ENCODE measurements at regions not wholly inside any gene's neighbourhood (a gene's known extent, or its start where the extent isn't known, plus 50 kb on each side); places are given as distances from the start of the nearest gene placed in this dataset.

DNA sequence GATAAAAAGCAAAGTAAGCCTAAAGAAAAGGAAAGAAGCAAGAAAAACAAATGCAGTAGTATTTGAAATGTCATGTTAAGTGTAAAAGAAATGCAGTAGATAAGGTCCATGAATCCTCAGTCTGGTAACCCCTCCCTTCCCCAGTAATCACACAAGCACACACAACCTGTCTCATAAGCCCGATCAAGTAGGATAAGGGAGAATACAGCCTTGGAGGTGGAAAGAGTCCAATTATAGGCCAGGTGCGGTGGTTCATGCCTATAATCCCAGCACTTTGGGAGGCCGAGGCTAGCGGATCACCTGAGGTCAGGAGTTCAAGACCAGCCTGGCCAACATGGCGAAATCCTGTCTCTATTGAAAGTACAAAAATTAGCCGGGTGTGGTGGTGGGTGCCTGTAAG is 117.9 kb downstream of the GADD45G start:
- no peaks in the 10 kb centered on the region for H3K9me3 ChIP-seq (ENCODE audit: control insufficient read depth, insufficient read depth, low read depth, low read length)
- no peaks in the 10 kb centered on the region for H3K4me1 ChIP-seq (ENCODE audit: control insufficient read depth, insufficient read depth, low read length)
- no peak overlapping the region for H3K27ac ChIP-seq (ENCODE audit: low read depth, low read length)
- H3K9ac ChIP-seq (ENCODE audit: low read length), result no peak overlapping the region
- no peaks in the 10 kb centered on the region for H3K27me3 ChIP-seq (ENCODE audit: control insufficient read depth, insufficient read depth, low read length)
- no peak overlapping the region for H3K4me3 ChIP-seq (ENCODE audit: low read depth, low read length)
- no peaks in the 10 kb centered on the region for H3K36me3 ChIP-seq (ENCODE audit: control insufficient read depth, insufficient read depth, low read length)

DNA sequence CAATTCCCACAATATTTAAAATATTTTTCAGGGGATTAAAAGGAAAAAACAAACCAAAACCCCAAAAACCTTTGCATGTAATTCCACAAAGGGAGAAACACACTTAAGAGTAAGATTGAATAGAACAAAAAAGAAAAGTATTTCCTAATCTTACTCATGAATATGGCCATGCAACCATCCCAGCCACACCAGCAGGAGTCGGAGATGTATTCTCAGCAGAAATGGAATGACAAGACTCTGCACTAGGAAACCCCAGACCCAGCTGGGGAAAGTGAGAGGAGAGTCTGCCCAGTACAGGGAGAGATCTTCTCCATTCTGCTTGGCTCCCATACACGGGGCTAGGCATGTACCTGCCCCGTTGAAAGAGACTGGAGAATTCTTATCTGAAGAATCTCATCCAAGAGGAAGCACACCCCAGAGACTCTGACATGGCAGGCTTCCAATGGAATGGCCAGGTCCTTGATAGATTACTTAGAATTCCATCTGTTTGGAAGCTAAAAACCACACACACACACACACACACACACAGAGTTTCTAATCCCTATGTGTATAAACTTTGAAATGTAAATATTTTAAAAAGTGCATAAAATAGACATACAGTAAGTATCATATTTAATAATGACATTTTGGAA is 118.8 kb downstream of the GADD45G start:
- Histone ChIP-seq H3K9ac (ENCODE audit: low read length) (no peak overlapping the region), H3K4me1 (ENCODE audit: control insufficient read depth, insufficient read depth, low read length) (no peaks in the 10 kb centered on the region), H3K9me3 (ENCODE audit: control insufficient read depth, insufficient read depth, low read depth, low read length) (no peaks in the 10 kb centered on the region), H3K4me3 (ENCODE audit: low read depth, low read length) (no peak overlapping the region), H3K27ac (ENCODE audit: low read depth, low read length) (no peak overlapping the region), H3K36me3 (ENCODE audit: control insufficient read depth, insufficient read depth, low read length) (no peaks in the 10 kb centered on the region), H3K27me3 (ENCODE audit: control insufficient read depth, insufficient read depth, low read length) (no peaks in the 10 kb centered on the region)

DNA sequence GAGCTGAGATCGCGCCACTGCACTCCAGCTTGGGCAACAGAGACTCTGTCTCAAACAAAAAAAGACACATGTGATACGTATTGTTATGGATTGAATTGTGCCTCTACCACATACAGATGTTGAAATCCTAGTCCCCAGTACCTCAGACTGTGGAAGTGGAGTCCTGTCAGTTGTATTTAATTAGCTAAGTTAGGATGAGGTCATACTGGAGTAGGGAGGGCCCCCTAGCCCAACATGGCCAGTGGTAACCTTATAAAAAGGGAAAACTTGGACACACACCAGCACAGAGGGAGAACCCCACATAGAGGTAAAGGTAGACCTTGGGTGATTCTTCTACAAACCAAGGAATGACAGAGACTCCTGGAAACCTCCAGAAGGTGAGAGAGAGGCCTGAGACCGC is 119.8 kb downstream of the GADD45G start:
- Histone ChIP-seq H3K36me3 (ENCODE audit: control insufficient read depth, insufficient read depth, low read length) (no peaks in the 10 kb centered on the region), H3K4me3 (ENCODE audit: low read depth, low read length) (no peak overlapping the region), H3K27me3 (ENCODE audit: control insufficient read depth, insufficient read depth, low read length) (no peaks in the 10 kb centered on the region), H3K27ac (ENCODE audit: low read depth, low read length) (no peak overlapping the region), H3K9ac (ENCODE audit: low read length) (no peak overlapping the region), H3K9me3 (ENCODE audit: control insufficient read depth, insufficient read depth, low read depth, low read length) (no peaks in the 10 kb centered on the region), H3K4me1 (ENCODE audit: control insufficient read depth, insufficient read depth, low read length) (no peaks in the 10 kb centered on the region; the same call in 1 of the 2 replicates)

DNA sequence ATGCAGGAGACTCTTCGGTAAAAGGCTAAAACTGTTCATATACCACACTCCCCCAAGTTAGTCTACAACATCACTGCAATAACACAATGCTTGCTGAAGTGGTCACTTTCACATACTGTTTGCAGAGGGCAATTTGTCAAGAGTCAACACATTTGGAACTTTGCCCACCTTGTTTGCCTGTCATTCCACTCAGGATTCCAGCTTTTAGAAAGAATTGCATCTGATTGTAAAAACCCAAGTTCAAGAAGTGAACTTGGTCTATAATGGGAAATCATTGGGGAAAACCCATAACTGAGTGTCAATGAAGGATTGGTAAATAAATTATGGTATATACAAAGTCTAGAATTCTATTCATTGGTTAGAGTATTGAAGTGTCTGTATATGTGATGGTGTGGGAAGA is 120.5 kb downstream of the GADD45G start:
- no peaks in the 10 kb centered on the region for H3K27me3 ChIP-seq (ENCODE audit: control insufficient read depth, insufficient read depth, low read length)
- H3K4me3 ChIP-seq (ENCODE audit: low read depth, low read length), result no peak overlapping the region
- no peak overlapping the region for H3K9ac ChIP-seq (ENCODE audit: low read length)
- no peaks in the 10 kb centered on the region for H3K36me3 ChIP-seq (ENCODE audit: control insufficient read depth, insufficient read depth, low read length)
- H3K4me1 ChIP-seq (ENCODE audit: control insufficient read depth, insufficient read depth, low read length), result no peaks in the 10 kb centered on the region; the same call in 1 of the 2 replicates
- H3K9me3 ChIP-seq (ENCODE audit: control insufficient read depth, insufficient read depth, low read depth, low read length), result no peaks in the 10 kb centered on the region
- H3K27ac ChIP-seq (ENCODE audit: low read depth, low read length), result no peak overlapping the region

DNA sequence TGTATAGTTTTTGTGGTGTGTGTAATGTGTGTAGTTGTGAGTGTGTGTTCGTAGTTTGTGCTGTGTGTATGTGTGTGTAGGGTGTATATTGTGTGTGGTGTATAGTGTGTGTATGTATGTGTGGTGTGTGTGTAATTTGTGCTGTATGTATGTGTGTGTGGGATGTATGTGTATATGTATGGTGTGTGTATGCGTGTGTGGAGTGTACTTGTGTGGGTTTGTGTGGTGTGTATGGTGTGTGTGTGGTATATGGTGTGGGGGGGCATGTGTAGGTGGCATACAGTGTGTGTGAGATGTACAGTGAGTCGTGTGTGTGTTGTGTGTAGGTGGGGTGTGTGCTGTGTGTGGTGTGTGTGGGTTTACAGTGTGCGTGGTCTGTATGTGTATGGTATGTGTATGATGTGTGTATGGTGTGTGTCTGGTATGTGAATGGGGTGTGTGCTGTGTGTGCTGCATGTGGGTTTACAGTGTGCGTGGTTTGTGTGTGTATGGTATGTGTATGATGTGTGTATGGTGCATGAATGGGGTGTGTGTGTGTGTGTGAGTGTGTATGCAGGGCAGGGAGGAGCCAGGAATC is 125.2 kb downstream of the GADD45G start:
- Histone ChIP-seq H3K27me3 (ENCODE audit: control insufficient read depth, insufficient read depth, low read length) (no peaks in the 10 kb centered on the region), H3K4me3 (ENCODE audit: low read depth, low read length) (no peak overlapping the region), H3K36me3 (ENCODE audit: control insufficient read depth, insufficient read depth, low read length) (no peaks in the 10 kb centered on the region), H3K9me3 (ENCODE audit: control insufficient read depth, insufficient read depth, low read depth, low read length) (no peaks in the 10 kb centered on the region), H3K27ac (ENCODE audit: low read depth, low read length) (no peak overlapping the region), H3K9ac (ENCODE audit: low read length) (no peak overlapping the region), H3K4me1 (ENCODE audit: control insufficient read depth, insufficient read depth, low read length) (no peaks in the 10 kb centered on the region; the same call in 1 of the 2 replicates)

DNA sequence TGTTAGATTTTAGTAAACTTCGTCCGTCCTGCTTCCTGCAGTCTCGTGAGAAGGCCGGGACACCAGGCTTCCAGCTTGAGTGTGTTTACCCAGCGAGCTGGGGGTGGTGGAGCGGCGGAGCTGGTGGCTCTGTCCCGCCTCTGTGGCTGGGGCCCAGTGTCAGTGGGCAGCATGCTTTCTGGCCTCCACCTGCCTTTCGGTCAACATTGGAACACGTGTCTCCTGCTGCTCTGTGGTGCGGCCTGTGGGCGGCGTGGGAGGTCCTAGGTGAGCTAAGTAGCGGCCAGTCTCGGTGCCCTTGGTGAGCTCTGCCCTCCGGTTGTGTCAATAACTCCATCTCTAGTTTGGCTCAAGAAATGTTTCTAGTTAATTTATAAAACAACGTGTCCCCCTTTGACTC is 125.9 kb downstream of the GADD45G start:
- H3K9me3 ChIP-seq (ENCODE audit: control insufficient read depth, insufficient read depth, low read depth, low read length), result no peaks in the 10 kb centered on the region
- no peak overlapping the region for H3K9ac ChIP-seq (ENCODE audit: low read length)
- no peak overlapping the region for H3K27ac ChIP-seq (ENCODE audit: low read depth, low read length)
- H3K27me3 ChIP-seq (ENCODE audit: control insufficient read depth, insufficient read depth, low read length), result no peaks in the 10 kb centered on the region
- H3K36me3 ChIP-seq (ENCODE audit: control insufficient read depth, insufficient read depth, low read length), result no peaks in the 10 kb centered on the region
- no peaks in the 10 kb centered on the region; the same call in 1 of the 2 replicates for H3K4me1 ChIP-seq (ENCODE audit: control insufficient read depth, insufficient read depth, low read length)
- H3K4me3 ChIP-seq (ENCODE audit: low read depth, low read length), result no peak overlapping the region

DNA sequence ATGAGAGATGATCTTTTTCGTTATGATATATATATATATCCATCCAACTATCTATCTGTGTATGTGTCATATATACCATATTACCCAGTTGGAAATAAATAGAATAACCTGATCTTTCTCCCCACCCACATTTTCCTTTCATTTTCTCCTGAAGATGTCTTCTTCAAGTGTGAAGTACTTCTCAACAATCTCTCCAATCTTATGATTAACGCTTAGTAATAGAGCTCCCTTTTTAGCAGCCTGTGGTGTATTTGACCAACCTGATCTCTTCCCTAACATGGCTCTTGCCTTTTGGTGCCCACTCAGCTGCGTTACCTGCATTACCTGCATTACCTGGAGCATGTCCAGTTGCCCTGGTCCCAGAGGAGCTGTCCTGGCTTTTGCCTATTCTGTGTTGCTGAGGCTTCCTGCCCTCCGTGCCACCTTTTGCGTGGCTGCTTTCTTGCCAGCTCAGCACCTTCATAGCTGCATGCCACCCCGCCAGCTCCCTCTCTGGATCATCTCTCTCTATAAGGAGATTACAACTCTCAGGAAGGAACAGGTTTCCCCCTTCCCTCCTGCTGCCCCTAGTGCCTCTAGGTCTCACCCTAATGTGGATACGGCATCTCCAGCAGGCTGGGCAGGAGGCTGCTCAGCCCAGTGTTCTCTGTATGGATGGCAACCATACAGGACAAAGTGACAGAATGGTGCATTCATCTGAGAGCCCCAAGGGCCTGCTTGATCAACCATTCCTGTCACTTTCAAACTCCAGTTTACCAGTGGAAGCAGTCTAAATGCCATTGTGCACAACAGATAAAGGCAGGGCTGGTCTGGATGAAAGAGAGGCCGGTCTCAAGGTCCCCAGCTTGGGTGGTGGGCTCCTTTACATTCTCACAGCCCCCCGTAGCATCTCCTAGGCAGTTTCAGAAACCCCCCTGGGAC is 126.7 kb downstream of the GADD45G start:
- Histone ChIP-seq H3K27me3 (ENCODE audit: control insufficient read depth, insufficient read depth, low read length) (no peaks in the 10 kb centered on the region), H3K9ac (ENCODE audit: low read length) (no peak overlapping the region), H3K27ac (ENCODE audit: low read depth, low read length) (no peak overlapping the region), H3K4me1 (ENCODE audit: control insufficient read depth, insufficient read depth, low read length) (no peaks in the 10 kb centered on the region; the same call in 1 of the 2 replicates), H3K36me3 (ENCODE audit: control insufficient read depth, insufficient read depth, low read length) (no peaks in the 10 kb centered on the region), H3K9me3 (ENCODE audit: control insufficient read depth, insufficient read depth, low read depth, low read length) (no peaks in the 10 kb centered on the region), H3K4me3 (ENCODE audit: low read depth, low read length) (no peak overlapping the region)

DNA sequence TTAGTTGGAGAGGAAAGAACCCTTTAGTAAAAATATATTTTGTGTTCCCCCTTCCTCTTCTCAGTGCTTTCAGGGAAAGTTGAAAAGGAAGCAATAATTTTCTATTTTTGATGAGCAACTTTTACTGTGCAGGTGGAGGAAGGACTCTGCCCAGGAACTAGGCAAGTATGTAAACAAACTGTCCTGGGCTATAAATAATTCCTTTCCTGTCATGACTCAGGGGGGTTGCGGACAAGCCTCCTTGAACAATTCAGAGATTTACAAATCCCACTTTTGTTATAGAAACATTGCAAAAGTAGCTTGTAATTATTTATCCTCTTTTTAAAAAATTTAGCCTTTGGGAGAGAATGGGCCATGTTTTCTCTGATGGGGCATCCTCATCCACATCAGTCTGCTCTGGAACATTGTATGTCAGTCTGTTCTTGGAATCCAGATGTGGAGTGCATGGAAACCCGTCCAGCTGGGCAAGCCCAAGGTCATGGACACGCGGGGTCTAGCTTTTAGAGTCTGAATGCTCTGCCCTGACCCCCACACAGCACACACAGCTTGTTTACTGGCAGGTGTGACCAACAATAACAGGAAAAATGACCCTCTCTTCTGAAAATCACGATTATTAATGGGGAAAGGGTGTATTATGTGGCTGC is 127.6 kb downstream of the GADD45G start:
- no peaks in the 10 kb centered on the region for H3K27me3 ChIP-seq (ENCODE audit: control insufficient read depth, insufficient read depth, low read length)
- no peak overlapping the region for H3K27ac ChIP-seq (ENCODE audit: low read depth, low read length)
- no peaks in the 10 kb centered on the region for H3K36me3 ChIP-seq (ENCODE audit: control insufficient read depth, insufficient read depth, low read length)
- H3K9ac ChIP-seq (ENCODE audit: low read length), result no peak overlapping the region
- H3K4me3 ChIP-seq (ENCODE audit: low read depth, low read length), result no peak overlapping the region
- H3K4me1 ChIP-seq (ENCODE audit: control insufficient read depth, insufficient read depth, low read length), result no peaks in the 10 kb centered on the region; the same call in none of the 2 replicates
- H3K9me3 ChIP-seq (ENCODE audit: control insufficient read depth, insufficient read depth, low read depth, low read length), result no peaks in the 10 kb centered on the region

DNA sequence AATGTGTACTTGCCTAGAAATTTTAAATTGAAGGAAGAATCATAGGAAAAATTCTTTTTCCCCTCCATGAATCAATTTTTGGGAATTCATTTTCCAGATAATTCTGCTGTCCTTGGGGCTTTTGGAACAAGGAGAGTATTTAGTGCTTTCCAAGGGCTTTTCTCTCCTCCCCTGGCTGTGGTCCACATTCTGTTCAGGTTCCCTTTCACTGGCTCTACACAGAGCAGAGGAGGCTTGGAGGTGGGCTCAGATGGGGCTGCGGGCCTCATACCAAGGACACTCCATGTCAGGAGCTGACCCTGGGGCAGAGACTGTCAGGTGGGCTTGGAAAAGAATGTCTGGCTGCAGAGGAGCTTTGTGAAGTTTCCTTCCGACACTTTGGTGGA is 128.1 kb downstream of the GADD45G start:
- Histone ChIP-seq H3K36me3 (ENCODE audit: control insufficient read depth, insufficient read depth, low read length) (no peaks in the 10 kb centered on the region), H3K9me3 (ENCODE audit: control insufficient read depth, insufficient read depth, low read depth, low read length) (no peaks in the 10 kb centered on the region), H3K9ac (ENCODE audit: low read length) (no peak overlapping the region), H3K4me3 (ENCODE audit: low read depth, low read length) (no peak overlapping the region), H3K27me3 (ENCODE audit: control insufficient read depth, insufficient read depth, low read length) (no peaks in the 10 kb centered on the region), H3K27ac (ENCODE audit: low read depth, low read length) (no peak overlapping the region), H3K4me1 (ENCODE audit: control insufficient read depth, insufficient read depth, low read length) (no peaks in the 10 kb centered on the region; the same call in none of the 2 replicates)

DNA sequence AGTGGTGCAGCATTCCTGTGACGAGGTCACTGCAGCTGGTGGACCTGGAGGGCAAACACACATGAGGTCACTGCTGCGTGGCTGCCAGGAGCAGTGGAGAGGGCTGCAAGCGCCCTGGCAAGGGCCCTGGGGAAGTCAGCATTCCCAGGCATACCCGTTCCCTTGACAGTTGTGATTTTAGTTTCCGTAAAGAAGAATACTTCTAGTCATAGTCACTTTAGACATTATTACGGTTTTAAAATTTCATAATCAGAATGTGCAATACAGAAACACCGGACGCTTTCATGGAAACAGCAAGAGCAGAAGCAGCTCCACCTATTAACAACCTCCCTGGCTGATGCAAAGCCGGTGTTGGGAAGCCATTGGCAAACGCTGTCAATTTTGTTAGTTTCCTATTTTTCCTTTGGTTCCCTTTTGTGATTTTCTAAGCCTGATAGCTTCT is 129.8 kb downstream of the GADD45G start:
- Histone ChIP-seq H3K4me1 (ENCODE audit: control insufficient read depth, insufficient read depth, low read length) (no peaks in the 10 kb centered on the region; the same call in 1 of the 2 replicates), H3K4me3 (ENCODE audit: low read depth, low read length) (no peak overlapping the region), H3K27ac (ENCODE audit: low read depth, low read length) (no peak overlapping the region), H3K9me3 (ENCODE audit: control insufficient read depth, insufficient read depth, low read depth, low read length) (no peaks in the 10 kb centered on the region), H3K27me3 (ENCODE audit: control insufficient read depth, insufficient read depth, low read length) (no peaks in the 10 kb centered on the region), H3K9ac (ENCODE audit: low read length) (no peak overlapping the region), H3K36me3 (ENCODE audit: control insufficient read depth, insufficient read depth, low read length) (no peaks in the 10 kb centered on the region)

Measured in HUES6 (cell line).